ENCODE measurements at regions not wholly inside any gene's neighbourhood (a gene's known extent, or its start where the extent isn't known, plus 50 kb on each side); places are given as distances from the start of the nearest gene placed in this dataset.

GRCh38 chr17:5784791-5785190 is 200.5 kb upstream of the NLRP1 start:
- Mint-ChIP-seq H3K9me3 (peaks cover 6% of the 10 kb centered on the region), H3K36me3 (ENCODE audit: insufficient read depth) (no peaks in the 10 kb centered on the region), H3K27me3 (peaks cover 79% of the 10 kb centered on the region), H3K27ac (ENCODE audit: low read depth) (no peak overlapping the region), H3K4me3 (no peak overlapping the region), H3K4me1 (no peaks in the 10 kb centered on the region)
- DNase-seq (ENCODE audit: low spot score in 2 of 2) (no peak), ATAC-seq (replicated peaks; ENCODE audit: extremely low read depth, poor library complexity, severe bottlenecking) (no peak)

- ATAC-seq (replicated peaks; ENCODE audit: extremely low read depth, poor library complexity, severe bottlenecking) (no peak), DNase-seq (ENCODE audit: low spot score in 2 of 2) (no peak)
- H3K9me3 Mint-ChIP-seq, result peaks cover 6% of the 10 kb centered on the region
- H3K27me3 Mint-ChIP-seq, result peaks cover 79% of the 10 kb centered on the region
- no peak overlapping the region for H3K4me3 Mint-ChIP-seq
- no peak overlapping the region for H3K27ac Mint-ChIP-seq (ENCODE audit: low read depth)
- H3K4me1 Mint-ChIP-seq, result no peaks in the 10 kb centered on the region
- H3K36me3 Mint-ChIP-seq (ENCODE audit: insufficient read depth), result no peaks in the 10 kb centered on the region
Observed at GRCh38 chr17:5785338-5785737, 201.0 kb upstream of the NLRP1 start.

GRCh38 chr17:5785867-5786509 is 201.7 kb upstream of the NLRP1 start:
- no peaks in the 10 kb centered on the region for H3K4me1 Mint-ChIP-seq
- peaks cover 6% of the 10 kb centered on the region for H3K9me3 Mint-ChIP-seq
- peaks cover 79% of the 10 kb centered on the region for H3K27me3 Mint-ChIP-seq
- no peak overlapping the region for H3K27ac Mint-ChIP-seq (ENCODE audit: low read depth)
- DNase-seq (ENCODE audit: low spot score in 2 of 2), result no peak
- ATAC-seq (replicated peaks; ENCODE audit: extremely low read depth, poor library complexity, severe bottlenecking), result no peak
- H3K36me3 Mint-ChIP-seq (ENCODE audit: insufficient read depth), result no peaks in the 10 kb centered on the region
- no peak overlapping the region for H3K4me3 Mint-ChIP-seq

GRCh38 chr17:5786510-5786875 is 202.2 kb upstream of the NLRP1 start:
- no peaks in the 10 kb centered on the region for H3K4me1 Mint-ChIP-seq
- ATAC-seq (replicated peaks; ENCODE audit: extremely low read depth, poor library complexity, severe bottlenecking) (no peak), DNase-seq (ENCODE audit: low spot score in 2 of 2) (no peak)
- H3K36me3 Mint-ChIP-seq (ENCODE audit: insufficient read depth), result no peaks in the 10 kb centered on the region
- no peak overlapping the region for H3K4me3 Mint-ChIP-seq
- no peak overlapping the region for H3K27ac Mint-ChIP-seq (ENCODE audit: low read depth)
- H3K9me3 Mint-ChIP-seq, result peaks cover 6% of the 10 kb centered on the region
- H3K27me3 Mint-ChIP-seq, result peaks cover 79% of the 10 kb centered on the region

DNA sequence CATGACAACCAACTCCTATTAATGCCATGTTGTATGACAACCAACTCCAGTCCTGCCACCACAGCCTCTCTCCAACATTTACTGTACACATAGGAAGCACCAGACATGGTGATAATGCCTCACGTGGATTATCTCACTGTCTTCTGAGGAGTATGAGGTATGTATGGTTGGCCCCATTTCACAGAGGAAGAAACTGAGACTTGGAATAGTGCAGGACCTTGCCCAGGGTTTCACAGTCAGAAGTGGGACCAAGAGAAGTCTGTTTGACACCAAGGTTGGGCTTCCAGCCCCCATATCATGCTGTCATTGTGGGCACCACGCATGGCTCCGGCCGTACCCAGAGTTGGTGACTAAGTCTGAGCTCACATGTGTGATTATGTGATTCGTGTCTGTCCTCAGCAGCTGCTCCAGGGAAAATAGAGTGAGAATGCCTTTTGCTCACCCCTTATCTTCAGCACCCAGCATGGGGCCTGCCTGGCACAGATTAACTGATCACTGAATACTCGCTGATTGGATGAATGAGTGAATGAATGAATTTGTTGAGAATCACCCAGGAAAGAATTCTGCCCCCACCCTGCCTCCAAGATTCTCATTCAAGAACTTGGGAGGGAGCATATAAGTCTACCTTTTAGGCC is 204.1 kb upstream of the NLRP1 start:
- Mint-ChIP-seq H3K9me3 (peaks cover 12% of the 10 kb centered on the region), H3K27ac (ENCODE audit: low read depth) (no peak overlapping the region), H3K4me3 (no peak overlapping the region), H3K36me3 (ENCODE audit: insufficient read depth) (no peaks in the 10 kb centered on the region), H3K27me3 (peaks cover 90% of the 10 kb centered on the region), H3K4me1 (no peaks in the 10 kb centered on the region)
- DNase-seq (ENCODE audit: low spot score in 2 of 2), result no peak
- no peak for ATAC-seq (replicated peaks; ENCODE audit: extremely low read depth, poor library complexity, severe bottlenecking)

- no peak for ATAC-seq (replicated peaks; ENCODE audit: extremely low read depth, poor library complexity, severe bottlenecking)
- peaks cover 86% of the 10 kb centered on the region for H3K27me3 Mint-ChIP-seq
- no peaks in the 10 kb centered on the region for H3K4me1 Mint-ChIP-seq
- H3K4me3 Mint-ChIP-seq, result no peak overlapping the region
- H3K9me3 Mint-ChIP-seq, result peaks cover 8% of the 10 kb centered on the region
- DNase-seq (ENCODE audit: low spot score in 2 of 2), result no peak
- H3K36me3 Mint-ChIP-seq (ENCODE audit: insufficient read depth), result no peaks in the 10 kb centered on the region
- no peak overlapping the region for H3K27ac Mint-ChIP-seq (ENCODE audit: low read depth)
Observed at GRCh38 chr17:5789528-5789927, 205.2 kb upstream of the NLRP1 start.

- H3K4me3 Mint-ChIP-seq, result no peak overlapping the region
- H3K4me1 Mint-ChIP-seq, result no peaks in the 10 kb centered on the region
- no peak overlapping the region for H3K27ac Mint-ChIP-seq (ENCODE audit: low read depth)
- H3K9me3 Mint-ChIP-seq, result peaks cover 8% of the 10 kb centered on the region
- H3K27me3 Mint-ChIP-seq, result peaks cover 87% of the 10 kb centered on the region
- ATAC-seq (replicated peaks; ENCODE audit: extremely low read depth, poor library complexity, severe bottlenecking) (no peak), DNase-seq (ENCODE audit: low spot score in 2 of 2) (no peak)
- no peaks in the 10 kb centered on the region for H3K36me3 Mint-ChIP-seq (ENCODE audit: insufficient read depth)
Observed at GRCh38 chr17:5793157-5793556, 208.8 kb upstream of the NLRP1 start.

GRCh38 chr17:5793899-5794298 is 209.6 kb upstream of the NLRP1 start:
- Mint-ChIP-seq H3K9me3 (peaks cover 8% of the 10 kb centered on the region), H3K27ac (ENCODE audit: low read depth) (no peak overlapping the region), H3K4me3 (no peak overlapping the region), H3K36me3 (ENCODE audit: insufficient read depth) (no peaks in the 10 kb centered on the region), H3K27me3 (peaks cover 86% of the 10 kb centered on the region), H3K4me1 (no peaks in the 10 kb centered on the region)
- DNase-seq (ENCODE audit: low spot score in 2 of 2) (no peak), ATAC-seq (replicated peaks; ENCODE audit: extremely low read depth, poor library complexity, severe bottlenecking) (no peak)

GRCh38 chr17:5794385-5794784 is 210.1 kb upstream of the NLRP1 start:
- Mint-ChIP-seq H3K4me3 (no peak overlapping the region), H3K9me3 (peaks cover 8% of the 10 kb centered on the region), H3K27ac (ENCODE audit: low read depth) (no peak overlapping the region), H3K4me1 (no peaks in the 10 kb centered on the region), H3K36me3 (ENCODE audit: insufficient read depth) (no peaks in the 10 kb centered on the region), H3K27me3 (peaks cover 86% of the 10 kb centered on the region)
- DNase-seq (ENCODE audit: low spot score in 2 of 2) (no peak), ATAC-seq (replicated peaks; ENCODE audit: extremely low read depth, poor library complexity, severe bottlenecking) (no peak)

- peaks cover 85% of the 10 kb centered on the region for H3K27me3 Mint-ChIP-seq
- no peaks in the 10 kb centered on the region for H3K36me3 Mint-ChIP-seq (ENCODE audit: insufficient read depth)
- H3K9me3 Mint-ChIP-seq, result peaks cover 8% of the 10 kb centered on the region
- ATAC-seq (replicated peaks; ENCODE audit: extremely low read depth, poor library complexity, severe bottlenecking), result no peak
- no peak for DNase-seq (ENCODE audit: low spot score in 2 of 2)
- no peak overlapping the region for H3K27ac Mint-ChIP-seq (ENCODE audit: low read depth)
- no peak overlapping the region for H3K4me3 Mint-ChIP-seq
- no peaks in the 10 kb centered on the region for H3K4me1 Mint-ChIP-seq
Observed at GRCh38 chr17:5794881-5795506, 210.7 kb upstream of the NLRP1 start.

- Mint-ChIP-seq H3K9me3 (peaks cover 8% of the 10 kb centered on the region), H3K4me3 (no peak overlapping the region), H3K27me3 (peaks cover 71% of the 10 kb centered on the region), H3K27ac (ENCODE audit: low read depth) (no peak overlapping the region), H3K36me3 (ENCODE audit: insufficient read depth) (no peaks in the 10 kb centered on the region), H3K4me1 (no peaks in the 10 kb centered on the region)
- DNase-seq (ENCODE audit: low spot score in 2 of 2) (no peak), ATAC-seq (replicated peaks; ENCODE audit: extremely low read depth, poor library complexity, severe bottlenecking) (no peak)
Observed at GRCh38 chr17:5797447-5798050, 213.2 kb upstream of the NLRP1 start.

DNA sequence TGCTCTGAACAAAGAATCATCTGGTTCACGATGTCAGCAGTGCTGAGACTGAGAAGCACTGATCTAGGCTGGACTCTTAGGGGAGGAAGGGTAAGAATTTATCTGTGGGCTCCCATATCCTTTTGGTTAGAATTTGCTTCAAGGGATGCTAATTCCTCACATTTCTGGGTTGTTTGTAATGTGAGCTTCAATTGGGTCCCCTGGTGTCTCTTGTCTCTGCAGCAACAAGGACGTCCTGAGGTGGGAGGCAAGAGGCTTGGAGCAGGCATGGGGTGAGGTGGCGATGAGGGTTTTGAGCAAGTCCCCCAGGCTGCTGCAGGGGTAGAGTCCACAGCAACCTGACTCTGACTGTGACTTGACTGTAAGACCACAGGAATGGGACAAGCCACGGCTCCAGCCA is 213.8 kb upstream of the NLRP1 start:
- no peaks in the 10 kb centered on the region for H3K4me1 Mint-ChIP-seq
- no peaks in the 10 kb centered on the region for H3K36me3 Mint-ChIP-seq (ENCODE audit: insufficient read depth)
- no peak overlapping the region for H3K27ac Mint-ChIP-seq (ENCODE audit: low read depth)
- peaks cover 71% of the 10 kb centered on the region for H3K27me3 Mint-ChIP-seq
- H3K9me3 Mint-ChIP-seq, result peaks cover 2% of the 10 kb centered on the region
- no peak overlapping the region for H3K4me3 Mint-ChIP-seq
- ATAC-seq (replicated peaks; ENCODE audit: extremely low read depth, poor library complexity, severe bottlenecking) (no peak), DNase-seq (ENCODE audit: low spot score in 2 of 2) (no peak)

DNA sequence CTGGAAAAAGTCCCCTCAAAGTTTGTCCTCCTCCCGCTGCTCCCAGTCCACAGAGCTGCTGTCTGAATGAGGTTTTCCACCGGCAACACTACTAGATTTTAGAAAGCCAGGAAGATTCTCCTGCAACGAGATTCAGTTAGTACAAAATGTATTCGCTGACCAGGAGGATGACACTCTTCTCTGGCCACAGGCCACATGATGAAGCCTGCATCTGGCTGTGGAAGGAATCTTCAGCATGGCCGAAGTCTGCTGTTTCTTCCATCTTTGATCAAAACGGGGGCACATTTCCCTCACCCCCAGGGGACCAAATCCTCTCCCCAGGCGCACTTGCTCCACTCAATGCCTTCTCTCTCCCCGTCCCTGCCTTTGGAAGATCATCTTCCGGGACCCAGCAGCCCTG is 215.8 kb upstream of the NLRP1 start:
- ATAC-seq (replicated peaks; ENCODE audit: extremely low read depth, poor library complexity, severe bottlenecking), result no peak
- H3K27me3 Mint-ChIP-seq, result peaks cover 70% of the 10 kb centered on the region
- H3K4me1 Mint-ChIP-seq, result no peaks in the 10 kb centered on the region
- H3K9me3 Mint-ChIP-seq, result no peaks in the 10 kb centered on the region
- H3K27ac Mint-ChIP-seq (ENCODE audit: low read depth), result no peak overlapping the region
- DNase-seq (ENCODE audit: low spot score in 2 of 2), result no peak
- no peaks in the 10 kb centered on the region for H3K36me3 Mint-ChIP-seq (ENCODE audit: insufficient read depth)
- H3K4me3 Mint-ChIP-seq, result no peak overlapping the region

All from central memory CD8-positive, alpha-beta T cell (primary cell).